SK-N-SH treated with all-trans-retinoic acid at 6 μM for 48 hours (cell line): ENCODE measurements at regions not wholly inside any gene's neighbourhood (a gene's known extent, or its start where the extent isn't known, plus 50 kb on each side); places are given as distances from the start of the nearest gene placed in this dataset.

Source experiments
- CSDC2 ChIP-seq: fragments of 250-450 bp; sonication (Bioruptor Pico); IDR thresholded peaks from 2 replicates; pipeline ENCODE4 v1.5.0; 2020; ENCODE audit warnings: mild to moderate bottlenecking, moderate library complexity
- ESRRG ChIP-seq: fragments of 250-450 bp; sonication (Bioruptor Pico); IDR thresholded peaks from 2 replicates; pipeline ENCODE4 v1.6.1; 2021; ENCODE audit warnings: mild to moderate bottlenecking
- OSR1 ChIP-seq: fragments of 250-450 bp; sonication (Bioruptor Pico); IDR thresholded peaks from 2 replicates; pipeline ENCODE4 v1.8.0; 2022; ENCODE audit warnings: moderate library complexity, mild to moderate bottlenecking, inconsistent platforms
- PATZ1 ChIP-seq: fragments of 250-450 bp; sonication (Bioruptor Pico); IDR thresholded peaks from 2 replicates; pipeline ENCODE4 v1.8.0; 2020; ENCODE audit warnings: mild to moderate bottlenecking, moderate library complexity, borderline replicate concordance
- PPARA ChIP-seq: fragments of 250-450 bp; sonication (Bioruptor Pico); IDR thresholded peaks from 2 replicates; pipeline ENCODE4 v1.5.0; 2020; ENCODE audit warnings: mild to moderate bottlenecking, borderline replicate concordance
- RARB ChIP-seq: fragments of 250-450 bp; sonication (Bioruptor Pico); IDR thresholded peaks from 2 replicates; pipeline ENCODE4 v1.8.0; 2021; ENCODE audit warnings: mild to moderate bottlenecking, moderate library complexity
- TCF4 ChIP-seq: fragments of 250-450 bp; sonication (Bioruptor Pico); IDR thresholded peaks from 2 replicates; pipeline ENCODE4 v1.8.0; 2021; ENCODE audit warnings: mild to moderate bottlenecking, moderate library complexity, borderline replicate concordance
- TOX ChIP-seq: fragments of 250-450 bp; sonication (Bioruptor Pico); IDR thresholded peaks from 2 replicates; pipeline ENCODE4 v1.8.0; 2021; ENCODE audit warnings: mild to moderate bottlenecking, moderate library complexity, borderline replicate concordance
- ZC3H10 ChIP-seq: fragments of 250-450 bp; sonication (Bioruptor Pico); IDR thresholded peaks from 2 replicates; pipeline ENCODE4 v1.5.1; 2021; ENCODE audit warnings: mild to moderate bottlenecking, moderate library complexity
- ZFP3 ChIP-seq: fragments of 250-450 bp; sonication (Bioruptor Pico); IDR thresholded peaks from 2 replicates; pipeline ENCODE4 v1.5.0; 2020; ENCODE audit warnings: mild to moderate bottlenecking, moderate library complexity
- ZFP30 ChIP-seq: fragments of 450-650 bp; formaldehyde crosslinking; IDR thresholded peaks from 2 replicates; pipeline ENCODE4 v1.5.0; 2022; ENCODE audit warnings: mild to moderate bottlenecking, moderate library complexity
- ZNF70 ChIP-seq: fragments of 450-650 bp; formaldehyde crosslinking; IDR thresholded peaks from 2 replicates; pipeline ENCODE4 v1.5.0; 2020; ENCODE audit warnings: mild to moderate bottlenecking, moderate library complexity
- TF ChIP-seq, protein P1 (sequence below): fragments of 250-450 bp; sonication (Bioruptor Pico); IDR thresholded peaks from 2 replicates; pipeline ENCODE4 v1.8.0; 2021; ENCODE audit warnings: low read depth, mild to moderate bottlenecking, moderate library complexity, borderline replicate concordance
- TF ChIP-seq, protein P2 (sequence below): fragments of 250-450 bp; sonication (Bioruptor Pico); IDR thresholded peaks from 2 replicates; pipeline ENCODE4 v1.5.1; 2021; ENCODE audit warnings: mild to moderate bottlenecking, moderate library complexity

DNA sequence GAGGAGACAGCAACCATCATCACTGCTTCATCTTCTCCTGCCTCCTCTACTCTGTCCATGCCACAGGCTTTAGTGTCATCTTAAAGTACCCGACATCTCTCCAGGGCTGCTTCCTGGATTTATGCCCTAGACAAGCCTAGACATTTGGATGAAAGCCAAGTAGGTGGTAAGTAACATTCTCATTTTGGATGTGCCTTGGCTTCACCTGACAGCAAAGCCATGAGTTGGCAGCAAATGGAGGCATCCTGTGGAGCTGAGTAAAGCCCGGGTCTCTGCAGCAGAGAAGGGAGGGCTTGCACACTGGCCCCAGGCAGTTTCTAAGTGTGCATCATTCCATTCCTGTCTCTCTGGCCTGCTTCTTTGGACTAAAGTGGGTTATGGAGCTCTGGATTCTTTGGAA, 299.1 kb downstream of the DMAC1 start:
- TF ChIP-seq ZNF70, result no peak
- TF ChIP-seq PATZ1 (CRISPR knock-in tag), result no peak
- TF ChIP-seq, protein P1, sequence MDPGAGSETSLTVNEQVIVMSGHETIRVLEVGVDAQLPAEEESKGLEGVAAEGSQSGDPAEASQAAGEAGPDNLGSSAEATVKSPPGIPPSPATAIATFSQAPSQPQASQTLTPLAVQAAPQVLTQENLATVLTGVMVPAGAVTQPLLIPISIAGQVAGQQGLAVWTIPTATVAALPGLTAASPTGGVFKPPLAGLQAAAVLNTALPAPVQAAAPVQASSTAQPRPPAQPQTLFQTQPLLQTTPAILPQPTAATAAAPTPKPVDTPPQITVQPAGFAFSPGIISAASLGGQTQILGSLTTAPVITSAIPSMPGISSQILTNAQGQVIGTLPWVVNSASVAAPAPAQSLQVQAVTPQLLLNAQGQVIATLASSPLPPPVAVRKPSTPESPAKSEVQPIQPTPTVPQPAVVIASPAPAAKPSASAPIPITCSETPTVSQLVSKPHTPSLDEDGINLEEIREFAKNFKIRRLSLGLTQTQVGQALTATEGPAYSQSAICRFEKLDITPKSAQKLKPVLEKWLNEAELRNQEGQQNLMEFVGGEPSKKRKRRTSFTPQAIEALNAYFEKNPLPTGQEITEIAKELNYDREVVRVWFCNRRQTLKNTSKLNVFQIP (CRISPR knock-in tag), result no peak
- TF ChIP-seq ZC3H10 (CRISPR knock-in tag), result no peak
- TF ChIP-seq ZFP3 (CRISPR knock-in tag), result no peak
- TF ChIP-seq RARB (CRISPR knock-in tag), result no peak
- TF ChIP-seq, protein P2, sequence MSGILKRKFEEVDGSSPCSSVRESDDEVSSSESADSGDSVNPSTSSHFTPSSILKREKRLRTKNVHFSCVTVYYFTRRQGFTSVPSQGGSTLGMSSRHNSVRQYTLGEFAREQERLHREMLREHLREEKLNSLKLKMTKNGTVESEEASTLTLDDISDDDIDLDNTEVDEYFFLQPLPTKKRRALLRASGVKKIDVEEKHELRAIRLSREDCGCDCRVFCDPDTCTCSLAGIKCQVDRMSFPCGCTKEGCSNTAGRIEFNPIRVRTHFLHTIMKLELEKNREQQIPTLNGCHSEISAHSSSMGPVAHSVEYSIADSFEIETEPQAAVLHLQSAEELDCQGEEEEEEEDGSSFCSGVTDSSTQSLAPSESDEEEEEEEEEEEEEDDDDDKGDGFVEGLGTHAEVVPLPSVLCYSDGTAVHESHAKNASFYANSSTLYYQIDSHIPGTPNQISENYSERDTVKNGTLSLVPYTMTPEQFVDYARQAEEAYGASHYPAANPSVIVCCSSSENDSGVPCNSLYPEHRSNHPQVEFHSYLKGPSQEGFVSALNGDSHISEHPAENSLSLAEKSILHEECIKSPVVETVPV (CRISPR knock-in tag), result no peak
- TF ChIP-seq OSR1 (CRISPR knock-in tag), result no peak
- TF ChIP-seq ESRRG (CRISPR knock-in tag), result no peak
- no peak for TF ChIP-seq TOX (CRISPR knock-in tag)
- no peak for TF ChIP-seq CSDC2 (CRISPR knock-in tag)
- TF ChIP-seq TCF4 (CRISPR knock-in tag), result no peak
- no peak for TF ChIP-seq ZFP30
- TF ChIP-seq PPARA (CRISPR knock-in tag), result no peak
